ENCODE measurements at regions not wholly inside any gene's neighbourhood (a gene's known extent, or its start where the extent isn't known, plus 50 kb on each side); places are given as distances from the start of the nearest gene placed in this dataset.

- TF ChIP-seq CTCF (IDR thresholded peaks at IDR 0.05) = no peak
- no peak for TF ChIP-seq POLR2A (IDR thresholded peaks at IDR 0.05)
- 88% methylated on average over 1 of the region's 1 CpG for WGBS, 4 donors
- no peaks in the 10 kb centered on the region for H3K36me3 ChIP-seq (replicated peaks in 1 of 2)
Observed at GRCh38 chr1:73722055-73722454, 475.9 kb downstream of the LRRIQ3 start.

GRCh38 chr1:73717976-73718375, 480.0 kb downstream of the LRRIQ3 start:
- Histone ChIP-seq H3K27me3 (no peaks in the 10 kb centered on the region), H3K4me3 (no peak overlapping the region), H3K36me3 (replicated peaks in 1 of 2) (no peaks in the 10 kb centered on the region), H3K4me1 (replicated peaks in 1 of 2) (no peaks in the 10 kb centered on the region), H3K9me3 (replicated peaks in 1 of 3) (no peaks in the 10 kb centered on the region), H3K27ac (no peak overlapping the region)
- 75 to 100% (median 77%) methylated on average over 1 of the region's 1 CpG for WGBS, 4 donors
- TF ChIP-seq POLR2A (IDR thresholded peaks at IDR 0.05) (no peak), CTCF (IDR thresholded peaks at IDR 0.05) (no peak)
- intact Hi-C loops (cut with DNase I) = no loop called here
- no peak for DNase-seq

More at GRCh38 chr1:73722055-73722454, 475.9 kb downstream of the LRRIQ3 start:
- Histone ChIP-seq H3K27ac (no peak overlapping the region), H3K9me3 (replicated peaks in 1 of 3) (no peaks in the 10 kb centered on the region), H3K27me3 (no peaks in the 10 kb centered on the region), H3K4me1 (replicated peaks in 1 of 2) (no peaks in the 10 kb centered on the region), H3K4me3 (no peak overlapping the region)
- intact Hi-C loops (cut with DNase I) = no loop called here
- no peak for DNase-seq

- 77 to 93% (median 86%) methylated on average over 1 of the region's 1 CpG for WGBS, 4 donors
- intact Hi-C loops (cut with DNase I) = no loop called here
- Histone ChIP-seq H3K36me3 (replicated peaks in 1 of 2) (no peaks in the 10 kb centered on the region), H3K4me1 (replicated peaks in 1 of 2) (no peaks in the 10 kb centered on the region), H3K27me3 (no peaks in the 10 kb centered on the region), H3K4me3 (no peak overlapping the region), H3K27ac (no peak overlapping the region), H3K9me3 (replicated peaks in 1 of 3) (no peaks in the 10 kb centered on the region)
- no peak for DNase-seq
- TF ChIP-seq POLR2A (IDR thresholded peaks at IDR 0.05) (no peak), CTCF (IDR thresholded peaks at IDR 0.05) (no peak)
Observed at GRCh38 chr1:73711089-73711488, 486.9 kb downstream of the LRRIQ3 start.

- intact Hi-C loops (cut with DNase I) = no loop called here
- WGBS, 4 donors = 47 to 62% (median 49%) methylated on average over 1 of the region's 1 CpG
- Histone ChIP-seq H3K9me3 (replicated peaks in 1 of 3) (no peaks in the 10 kb centered on the region), H3K4me3 (no peak overlapping the region), H3K36me3 (replicated peaks in 1 of 2) (no peaks in the 10 kb centered on the region), H3K4me1 (replicated peaks in 1 of 2) (peaks cover 0 to 3% of the 10 kb centered on the region in 2 donors), H3K27ac (no peak overlapping the region), H3K27me3 (no peaks in the 10 kb centered on the region)
- DNase-seq = no peak
- no peak for TF ChIP-seq POLR2A (IDR thresholded peaks at IDR 0.05)
- TF ChIP-seq CTCF (IDR thresholded peaks at IDR 0.05) = no peak
Observed at GRCh38 chr1:73701826-73702225, 496.1 kb downstream of the LRRIQ3 start.

Data from adrenal gland (tissue), 9 donors.